ENCODE measurements at regions not wholly inside any gene's neighbourhood (a gene's known extent, or its start where the extent isn't known, plus 50 kb on each side); places are given as distances from the start of the nearest gene placed in this dataset.
"Not testable (repeated sequence)": the region's sequence is repeated elsewhere in the genome, so short reads cannot be mapped to it uniquely, and the experiment has no call there.

- not testable (repeated sequence) for TF ChIP-seq CTCF (IDR thresholded peaks at IDR 0.05; ENCODE audit: low read depth, low read length); EZH2phosphoT487 (IDR thresholded peaks at IDR 0.05; ENCODE audit: low read depth)
Measured at GRCh38 chr17:16865704-16866103, 106.2 kb downstream of the TNFRSF13B start.

Measured in OCI-LY3 (cell line).